Globus pallidus (tissue), 1 donor: ENCODE measurements at regions not wholly inside any gene's neighbourhood (a gene's known extent, or its start where the extent isn't known, plus 50 kb on each side); places are given as distances from the start of the nearest gene placed in this dataset.

Experiments
- DNase-seq: peaks from one replicate; pipeline ENCODE4 v3.0.0-alpha.2; 2015; ENCODE audit warnings: low spot score

DNA sequence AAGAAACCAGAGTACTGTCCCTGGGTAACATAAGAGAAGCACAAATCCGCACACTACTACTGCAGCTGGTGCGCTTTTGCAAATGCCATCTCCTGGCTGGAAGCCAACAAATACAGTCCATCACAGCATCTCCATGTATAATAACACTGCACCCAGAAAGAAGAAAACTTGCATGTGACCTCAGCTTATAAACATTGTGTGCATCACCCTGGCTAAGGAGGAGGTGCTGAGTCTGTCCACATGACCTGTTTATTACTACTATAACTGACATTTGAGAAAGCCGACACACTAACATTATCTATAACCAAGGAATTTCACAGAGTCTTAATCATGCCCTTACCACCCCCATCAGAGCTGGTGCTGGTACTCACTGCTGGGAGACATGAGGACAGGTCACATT is 516.8 kb downstream of the CFAP47 start:
- DNase-seq: no peak

DNA sequence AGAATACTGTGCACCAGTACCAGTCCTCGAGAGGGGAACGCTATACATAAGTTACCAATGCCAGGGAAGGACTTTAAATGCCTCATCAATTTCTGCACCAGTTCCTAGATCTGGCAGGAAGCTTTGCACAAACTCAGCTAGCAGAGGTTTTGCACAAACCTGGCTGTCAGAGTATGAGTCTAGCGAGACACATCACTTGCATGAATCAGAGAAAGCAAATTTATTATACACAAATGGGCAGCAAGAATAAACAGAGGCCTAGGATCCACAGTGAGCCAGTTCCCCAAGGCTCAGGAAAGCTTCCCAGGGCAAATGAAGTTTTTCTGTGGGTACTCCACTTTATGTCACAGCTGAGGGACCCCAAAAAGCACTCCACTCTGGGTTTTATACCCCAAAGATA is 523.5 kb downstream of the CFAP47 start:
- no peak for DNase-seq

DNA sequence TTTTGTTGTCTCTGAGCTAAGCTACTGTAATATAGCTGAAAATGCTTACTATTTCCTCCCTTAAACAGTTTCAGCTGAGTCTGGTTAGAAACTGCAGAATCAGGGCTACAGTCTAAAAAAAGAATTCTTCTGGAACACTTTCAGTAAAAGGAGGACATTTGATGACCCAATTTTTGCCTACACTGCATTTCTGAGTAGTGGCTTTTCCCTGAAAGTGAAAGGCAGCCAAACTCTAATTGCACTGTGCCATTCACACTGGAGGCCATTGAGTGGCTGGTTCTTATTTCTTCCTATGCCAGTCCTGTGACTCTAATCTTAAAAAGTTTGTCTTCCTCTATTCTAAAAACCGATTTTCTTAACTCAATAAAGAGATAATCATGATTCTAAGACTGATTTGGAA is 526.0 kb downstream of the CFAP47 start:
- DNase-seq: peak; percentile 3

DNA sequence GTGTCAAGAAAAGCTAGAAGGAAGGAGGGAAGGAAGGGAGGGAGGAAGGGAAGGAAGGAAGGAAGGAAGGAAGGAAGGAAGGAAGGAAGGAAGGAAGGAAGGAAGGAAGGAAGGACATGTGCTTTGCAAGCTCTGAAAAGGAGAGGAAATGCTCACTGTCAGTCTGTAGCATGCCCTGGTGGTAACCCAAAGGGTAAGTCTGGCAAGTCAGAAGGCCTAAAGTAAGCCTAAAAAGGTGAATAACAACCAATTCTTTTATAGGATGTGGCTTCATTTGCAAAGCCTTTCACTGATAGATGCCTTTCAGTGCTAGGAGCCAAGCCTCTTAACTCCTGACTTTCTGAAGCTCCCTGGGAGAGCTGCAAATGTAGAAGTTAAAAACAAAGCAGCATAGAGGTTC is 542.6 kb downstream of the CFAP47 start:
- DNase-seq: no peak

DNA sequence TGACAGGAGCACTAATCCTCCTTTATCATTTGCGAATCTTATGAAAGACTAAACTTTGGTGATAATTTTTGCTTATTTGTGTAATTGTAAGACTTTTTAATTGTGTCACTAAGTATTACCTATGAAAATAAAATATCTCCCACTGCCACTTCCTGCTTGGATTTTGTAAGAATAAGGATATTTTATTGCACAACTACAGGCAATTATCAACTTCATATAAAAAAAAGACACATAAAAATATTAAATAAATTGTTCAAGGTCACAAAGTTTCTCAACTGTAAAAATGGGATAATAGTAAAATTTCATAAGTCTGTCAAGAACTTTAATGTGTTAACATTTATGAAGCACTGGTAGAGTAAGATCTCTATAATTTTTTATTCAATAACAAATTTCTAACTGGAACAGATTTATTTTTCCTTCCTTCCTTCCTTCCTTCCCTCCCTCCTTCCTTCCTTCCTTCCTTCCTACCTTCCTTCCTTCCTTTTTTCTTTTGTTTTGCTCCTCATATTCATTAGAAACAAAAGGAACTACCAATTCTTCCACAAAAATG is 527.6 kb upstream of the FAM47C start:
- no peak for DNase-seq

DNA sequence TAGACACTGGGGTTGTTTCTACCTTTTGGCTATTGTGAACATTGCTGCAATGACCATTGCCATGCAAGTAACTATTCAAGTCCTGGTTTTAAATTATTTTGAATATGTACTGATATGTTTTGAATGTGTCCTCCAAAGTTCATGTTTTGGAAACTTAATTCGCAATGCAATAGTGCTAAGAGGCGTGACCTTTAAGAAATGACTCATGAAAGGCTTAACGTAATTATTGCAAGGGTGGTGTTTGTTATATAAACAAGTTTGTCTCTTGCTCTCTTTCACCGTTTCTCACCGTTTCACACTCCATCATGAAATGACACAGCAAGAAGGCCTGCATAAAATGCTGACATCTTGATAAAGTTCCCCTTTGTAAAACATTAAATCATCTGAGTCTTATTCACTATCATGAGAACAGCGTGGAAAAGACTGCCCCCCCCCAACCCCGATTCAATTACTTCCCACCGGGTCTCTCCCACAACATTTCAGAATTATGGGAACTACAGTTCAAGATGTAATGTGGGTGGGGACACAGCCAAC is 506.9 kb upstream of the FAM47C start:
- no peak for DNase-seq

DNA sequence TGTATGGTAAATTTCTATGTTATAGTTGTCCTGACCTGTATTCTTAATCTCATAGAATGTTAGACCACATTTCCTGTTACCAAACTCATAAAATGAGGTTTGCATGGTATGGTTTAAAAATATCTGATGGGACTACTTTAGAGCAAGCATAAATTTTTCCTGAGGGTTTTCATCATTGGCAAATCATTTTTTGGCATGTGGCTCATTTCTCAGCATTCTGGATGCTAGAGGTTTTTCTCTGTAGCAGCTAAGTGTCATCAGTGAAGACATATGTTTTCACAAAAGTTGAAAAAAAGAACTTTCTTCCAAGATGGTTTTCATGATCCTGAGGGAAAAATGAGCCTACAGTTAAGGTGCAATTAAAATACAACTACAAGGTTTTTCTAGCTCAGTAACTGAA is 503.5 kb upstream of the FAM47C start:
- DNase-seq: no peak

DNA sequence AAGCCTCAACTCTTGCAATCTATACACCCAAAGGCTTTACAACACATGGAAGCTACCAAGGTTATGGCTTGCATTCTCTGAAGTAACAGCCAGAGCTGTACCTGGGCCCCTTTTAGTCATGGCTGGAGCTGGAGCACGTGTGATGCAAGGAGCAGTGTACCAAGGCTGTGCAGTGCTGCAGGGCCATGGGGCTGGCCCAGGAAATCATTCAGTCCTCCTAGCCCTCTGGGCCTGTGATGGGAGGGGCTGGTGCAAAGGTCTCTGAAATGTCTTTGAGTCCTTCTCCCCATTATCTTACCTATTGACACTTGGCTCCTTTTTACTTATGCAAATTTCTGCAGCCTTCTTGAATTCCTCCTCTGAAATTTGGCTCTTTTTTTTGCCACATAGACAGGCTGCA is 500.1 kb upstream of the FAM47C start:
- no peak for DNase-seq

DNA sequence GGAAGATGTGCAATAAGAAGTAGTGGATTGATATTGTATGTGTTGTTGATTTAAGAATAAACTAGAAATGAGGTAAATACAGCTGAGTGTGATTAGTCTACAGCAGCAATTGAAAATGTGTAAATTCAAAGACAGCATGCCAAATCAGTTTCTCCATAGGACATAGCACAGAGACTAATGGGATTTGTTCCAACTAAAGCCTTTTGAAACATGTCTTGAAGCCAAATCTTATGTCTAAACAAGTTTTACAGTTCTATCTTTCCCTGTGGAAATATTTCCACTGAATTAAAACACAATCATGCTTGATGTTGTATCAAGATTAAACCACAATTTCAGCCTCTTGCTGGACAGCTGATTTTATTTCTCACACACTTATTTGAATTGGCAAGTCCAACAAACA is 497.4 kb upstream of the FAM47C start:
- DNase-seq: no peak

DNA sequence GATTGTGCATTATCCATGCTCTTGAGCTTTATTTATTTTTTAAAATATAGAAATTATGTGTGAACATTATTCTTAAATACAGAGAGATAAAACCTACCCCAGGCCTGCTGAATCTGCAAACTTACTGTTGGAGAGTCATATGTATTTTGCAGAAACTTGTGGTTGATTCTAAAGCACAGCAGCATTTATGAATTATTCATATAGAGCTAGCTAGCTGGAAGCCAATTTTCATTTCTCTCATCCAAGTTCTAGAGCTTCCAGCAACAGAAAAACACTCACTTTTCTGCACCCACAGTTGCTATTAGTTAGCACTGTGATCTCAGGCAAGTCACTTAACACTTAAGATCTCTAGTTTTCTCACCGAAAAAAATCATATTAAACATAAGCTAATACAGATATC is 479.5 kb upstream of the FAM47C start:
- DNase-seq: no peak

DNA sequence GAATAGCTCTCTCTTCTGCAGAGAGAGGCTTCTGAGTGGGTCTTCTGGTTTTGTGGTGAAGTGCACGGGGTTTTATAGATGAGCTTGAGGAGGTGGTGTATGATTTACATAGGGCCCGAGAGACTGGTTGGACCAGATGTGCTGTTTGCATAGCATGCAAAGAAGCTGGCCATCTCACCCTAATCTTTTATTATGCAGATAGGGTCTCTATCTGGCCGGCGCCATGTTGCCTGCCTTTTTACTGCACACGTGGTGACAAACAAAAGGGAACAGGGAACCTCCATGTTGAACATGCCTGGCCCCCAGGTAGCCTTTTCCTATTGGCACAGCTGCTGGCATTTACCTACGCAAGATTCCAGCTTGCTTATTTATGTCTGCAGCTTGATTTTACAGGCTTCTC is 473.3 kb upstream of the FAM47C start:
- DNase-seq: no peak

DNA sequence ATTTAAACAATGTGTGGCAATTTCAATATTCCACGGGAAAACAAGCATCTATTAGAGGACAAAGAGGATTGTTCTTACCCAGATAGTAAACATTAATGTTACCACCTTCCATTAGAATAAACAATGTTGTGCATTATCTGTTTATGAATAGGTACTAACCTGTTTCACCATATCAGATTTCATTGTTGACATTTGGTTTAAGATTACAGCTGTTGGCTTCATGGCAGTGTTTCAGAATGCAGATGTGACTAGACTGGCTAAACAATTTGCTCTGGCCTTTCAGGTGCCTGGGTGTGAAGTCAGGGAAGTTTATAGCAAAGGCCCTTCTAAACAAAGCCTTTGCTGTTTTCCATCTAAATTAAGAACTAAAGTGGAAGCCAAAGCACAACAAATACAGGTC is 464.7 kb upstream of the FAM47C start:
- DNase-seq: no peak

DNA sequence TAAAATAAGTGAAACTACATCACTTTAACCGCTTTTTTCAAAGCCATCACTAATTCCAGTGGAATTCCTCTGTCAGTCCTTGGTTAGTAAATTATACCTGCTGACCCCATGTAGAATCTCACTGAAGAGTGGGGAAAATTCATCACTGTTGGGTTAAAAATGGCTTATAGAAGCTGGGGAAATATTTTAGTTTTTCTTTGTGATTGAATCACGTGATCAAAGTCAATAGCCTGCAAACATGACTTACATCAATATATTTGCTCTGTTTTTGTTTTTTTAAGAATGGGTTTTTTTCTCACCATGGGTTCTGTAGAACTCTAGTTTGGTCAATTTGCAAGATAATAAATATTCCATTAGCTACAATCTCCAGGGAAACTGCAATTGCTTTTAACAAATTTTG is 445.2 kb upstream of the FAM47C start:
- no peak for DNase-seq

DNA sequence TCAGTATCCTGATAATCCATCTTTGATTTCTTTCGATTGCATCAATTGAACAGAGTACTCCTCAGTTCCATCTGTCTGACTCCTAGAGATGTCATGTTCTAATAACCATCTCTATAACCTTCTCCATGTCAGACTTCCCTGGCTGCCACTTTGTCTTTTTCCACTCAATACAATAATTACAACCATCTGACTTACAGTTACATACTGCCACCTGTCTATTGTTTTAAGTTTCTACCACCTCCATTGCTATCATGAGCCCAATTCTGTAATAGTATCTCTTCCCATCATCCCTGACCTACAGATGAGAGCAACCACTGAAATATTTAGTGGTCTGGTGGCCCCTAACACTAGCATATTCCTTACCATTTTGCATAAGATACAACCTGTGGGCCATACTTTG is 439.2 kb upstream of the FAM47C start:
- no peak for DNase-seq

DNA sequence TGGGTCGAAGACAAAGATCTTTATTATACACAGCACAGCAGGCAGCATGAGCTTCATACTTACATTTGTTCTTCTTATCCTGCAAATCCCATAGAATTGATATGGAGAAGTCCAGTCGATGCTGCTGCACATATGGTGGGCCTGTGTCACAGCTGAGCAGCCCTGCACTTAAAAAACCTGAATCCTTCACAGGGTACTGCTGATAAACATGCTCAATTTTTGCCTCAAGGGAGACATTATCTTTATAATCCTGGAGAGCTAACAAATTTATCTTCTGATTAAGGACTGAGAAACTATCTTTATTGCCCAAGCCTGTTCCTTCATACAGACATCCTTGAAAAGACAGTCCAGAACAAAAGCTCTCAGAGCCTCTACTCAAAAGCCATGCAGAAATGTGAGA is 434.4 kb upstream of the FAM47C start:
- peak; percentile 27 for DNase-seq

DNA sequence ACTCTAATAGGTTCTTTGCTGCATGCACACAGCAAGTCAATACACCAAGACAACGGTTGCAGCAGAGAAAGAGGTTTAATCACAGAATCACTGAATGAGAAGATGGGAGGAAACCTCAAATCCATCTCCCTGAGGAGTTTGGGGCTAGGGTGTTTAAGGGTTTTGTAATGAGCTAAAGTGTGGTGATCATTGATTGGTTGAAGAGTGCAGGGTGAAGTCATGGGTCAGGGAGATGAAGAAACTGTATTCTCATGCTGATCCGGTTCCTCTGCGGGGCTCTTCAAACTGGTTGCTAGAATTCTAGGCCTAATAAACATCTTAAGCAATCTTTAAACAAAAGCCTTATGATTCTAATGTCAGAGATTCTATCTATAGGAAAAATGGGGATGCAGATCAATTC is 432.5 kb upstream of the FAM47C start:
- DNase-seq: no peak

DNA sequence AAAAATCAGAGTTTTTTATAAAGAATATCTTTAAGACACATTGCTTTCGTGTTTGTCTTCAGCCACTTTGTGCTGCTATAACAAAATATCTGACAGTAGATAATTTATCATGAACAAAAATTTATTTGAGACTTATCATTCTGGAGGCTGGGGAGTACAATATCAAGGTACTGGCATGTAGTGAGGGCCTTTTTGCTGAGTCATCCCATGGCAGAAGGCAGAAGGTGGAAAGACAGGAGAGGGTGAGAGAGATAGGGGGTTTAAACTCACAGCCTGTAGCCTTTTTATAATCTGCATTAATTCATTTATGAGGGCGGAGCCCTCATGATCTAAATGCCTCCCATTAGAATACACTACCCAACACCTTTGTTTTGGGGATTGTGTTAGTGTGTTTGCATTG is 431.2 kb upstream of the FAM47C start:
- DNase-seq: no peak

DNA sequence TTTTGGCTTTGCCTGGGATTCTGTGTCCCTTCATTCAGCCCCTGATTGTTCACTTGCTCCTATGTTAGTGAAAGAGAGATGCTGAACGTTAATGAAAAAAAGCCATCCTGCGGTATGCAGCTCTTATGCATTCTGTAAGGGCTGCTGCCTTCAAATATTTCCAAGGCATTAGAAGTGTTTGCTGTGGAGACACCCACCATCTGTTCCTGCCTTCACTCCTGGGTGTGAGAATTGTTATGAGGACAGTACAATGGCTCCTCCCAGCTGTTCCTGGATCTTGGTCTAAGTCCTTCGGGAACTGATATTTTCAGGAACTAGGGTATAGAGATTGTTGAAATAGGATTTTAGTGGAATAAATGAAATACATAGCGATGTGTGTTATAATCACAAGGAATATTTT is 427.1 kb upstream of the FAM47C start:
- DNase-seq: no peak

DNA sequence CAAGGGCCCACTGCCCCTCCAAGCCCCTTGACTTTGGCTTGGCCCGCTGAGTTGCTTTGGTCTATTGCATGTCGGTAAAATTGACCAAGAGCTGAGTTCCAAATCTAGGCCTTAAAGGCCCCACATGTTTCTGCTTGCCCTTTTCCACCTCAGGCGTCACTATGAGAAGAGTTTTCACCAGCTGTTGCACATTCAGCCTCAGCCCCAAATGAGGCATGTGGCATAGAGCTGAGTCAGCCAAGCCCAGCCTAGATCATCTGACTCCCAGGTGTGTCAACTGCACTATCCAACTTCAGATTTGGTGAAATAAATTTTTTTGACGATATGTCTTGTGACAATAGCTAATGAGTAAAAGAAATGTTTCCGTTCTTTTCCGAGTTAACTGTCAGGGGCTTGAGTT is 424.5 kb upstream of the FAM47C start:
- DNase-seq: no peak

DNA sequence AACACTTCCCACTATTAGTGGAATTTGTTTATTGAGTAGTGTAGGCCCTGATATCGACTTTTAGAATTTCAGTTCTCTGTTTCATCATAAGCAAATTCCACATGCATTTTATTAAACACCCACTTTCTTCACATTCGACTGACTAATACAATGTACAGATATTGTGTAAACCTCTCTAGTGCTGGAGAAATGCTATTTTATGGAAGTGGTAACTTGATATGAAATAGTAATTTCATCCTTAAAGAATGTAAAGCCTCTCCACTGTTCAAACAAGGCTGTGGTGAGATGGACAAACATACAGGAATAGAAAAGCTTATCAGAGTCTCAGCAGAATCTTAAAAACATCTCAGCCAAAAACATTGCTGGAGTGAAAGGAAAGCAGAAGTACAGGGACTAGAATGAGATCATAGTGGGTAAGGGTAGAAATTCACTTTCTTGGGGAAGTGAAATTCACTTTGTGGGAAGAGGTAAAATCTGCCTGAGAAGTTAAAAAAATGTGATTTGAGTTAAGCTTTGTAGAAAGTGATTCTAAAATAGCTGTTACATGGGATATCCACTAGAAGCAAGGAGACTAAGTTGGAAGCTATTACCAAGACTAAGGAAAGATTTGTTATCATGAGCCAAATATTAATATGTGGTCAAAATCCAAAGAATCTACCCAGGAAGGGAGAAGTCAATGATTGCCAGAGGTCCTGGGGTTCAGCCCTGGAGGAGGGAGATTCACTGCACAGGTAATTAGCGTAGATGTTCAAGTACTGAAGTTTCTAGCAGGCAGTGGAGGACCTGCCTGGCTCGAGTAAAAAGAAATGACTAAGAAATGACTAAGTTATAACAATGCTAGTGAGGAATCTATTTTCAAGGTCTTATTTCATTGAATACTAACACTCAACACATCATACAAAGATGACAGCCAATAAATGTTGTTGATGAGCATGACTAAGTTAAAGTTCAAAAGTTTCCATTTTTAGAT is 398.3 kb upstream of the FAM47C start:
- DNase-seq: no peak

DNA sequence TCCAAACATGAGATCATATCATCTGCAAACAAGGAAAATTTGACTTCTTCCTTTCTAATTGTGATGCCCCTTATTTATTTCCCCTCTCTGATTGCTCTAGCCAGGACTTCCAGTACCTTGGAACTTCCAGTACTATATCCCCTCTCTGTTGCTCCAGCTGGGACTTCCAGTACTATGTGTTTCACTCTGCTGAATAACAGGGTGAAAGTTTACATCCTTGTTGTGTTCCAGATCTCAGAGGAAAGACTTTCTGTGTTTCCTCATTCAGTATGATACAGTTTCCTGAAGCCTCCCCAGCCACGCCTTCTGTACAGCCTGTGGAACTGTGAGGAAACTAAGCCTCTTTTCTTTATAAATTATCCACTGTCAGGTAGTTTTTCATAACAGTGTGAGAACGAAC is 381.3 kb upstream of the FAM47C start:
- no peak for DNase-seq

DNA sequence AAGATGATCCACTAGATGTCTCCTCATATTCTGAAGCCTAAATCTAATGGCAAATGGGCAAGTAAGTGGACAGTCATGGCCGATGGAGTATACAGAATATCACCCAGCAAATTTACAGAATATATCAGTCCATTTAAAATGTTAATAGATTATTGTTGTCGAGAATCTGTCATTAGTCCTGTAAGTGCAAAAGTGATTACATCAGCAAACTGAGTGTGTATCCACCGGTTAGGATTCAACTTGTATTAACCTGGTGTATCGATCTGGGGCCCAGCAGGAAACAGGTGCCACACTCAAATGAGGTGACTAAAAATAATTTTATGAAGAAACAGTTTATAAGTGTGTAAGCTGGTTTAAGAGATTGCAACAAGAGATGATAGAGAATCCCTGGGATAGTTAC is 367.9 kb upstream of the FAM47C start:
- no peak for DNase-seq

DNA sequence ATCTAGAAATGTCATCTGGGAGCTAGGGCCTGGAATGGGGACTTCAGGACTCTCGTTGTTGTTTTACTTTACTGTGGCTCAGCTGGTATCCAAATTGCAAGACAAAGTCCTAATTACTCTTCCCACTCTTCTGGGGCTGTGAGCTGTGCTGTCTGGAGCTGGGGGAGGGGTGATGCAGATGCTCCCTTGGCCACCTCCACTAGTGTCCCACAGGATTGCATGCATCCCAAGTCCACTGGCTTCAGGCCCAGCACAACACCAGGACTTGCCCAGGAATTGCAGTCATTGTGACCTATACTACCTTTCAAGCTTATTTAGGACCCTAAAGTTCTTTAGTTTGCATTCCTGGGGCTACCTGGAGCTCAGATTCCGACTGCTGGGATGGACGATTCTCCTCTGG is 366.1 kb upstream of the FAM47C start:
- DNase-seq: no peak

DNA sequence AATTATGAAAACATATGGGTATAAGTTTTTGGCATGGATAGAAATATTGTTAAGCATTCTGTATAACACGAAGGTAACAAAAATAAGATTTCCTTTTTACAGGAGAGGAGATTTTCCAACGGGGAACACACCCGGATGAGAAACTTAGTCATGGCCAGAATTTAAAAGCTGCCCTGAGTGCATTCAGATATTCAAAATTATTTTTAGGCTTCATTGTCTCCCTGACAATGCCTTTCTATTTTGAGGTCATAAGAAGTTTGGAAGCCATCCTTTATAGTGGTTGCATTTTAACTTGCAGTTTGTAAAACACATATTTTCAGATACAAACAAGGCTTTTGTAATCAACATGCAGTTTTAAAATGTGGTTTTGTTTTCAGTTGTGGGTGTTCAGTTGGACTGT is 357.5 kb upstream of the FAM47C start:
- DNase-seq: no peak
